A549 (cell line): ENCODE measurements at regions not wholly inside any gene's neighbourhood (a gene's known extent, or its start where the extent isn't known, plus 50 kb on each side); places are given as distances from the start of the nearest gene placed in this dataset.

Experiments
- ATAC-seq, 2 experiments: fragments of 200-7000 bp in 1 of 2; fragments of >200 bp in 1 of 2; cut with Nextera tagmentation in 1 of 2; cut with Tn5 transposase in 1 of 2; 3 replicates each; pipeline versions ENCODE4 v1.8.0 to v1.9.1; 2018 to 2020; ENCODE audit warnings: mild to moderate bottlenecking in 1 of 2, moderate library complexity in 1 of 2
- CTCF ChIA-PET: fragments of 300-600 bp; sonication (Branson Sonifier 250); formaldehyde crosslinking; extraction: SDS; loops from one replicate; lab custom pipeline; 2021; ENCODE audit warnings: antibody characterized with exemption, inconsistent platforms; lab: Yijun Ruan, JAX
- POLR2A ChIA-PET: fragments of 350-600 bp; formaldehyde crosslinking; extraction: SDS; loops from one replicate; lab custom pipeline; 2021; ENCODE audit warnings: antibody characterized with exemption, inconsistent platforms; lab: Yijun Ruan, JAX
- DNase-seq, 2 experiments: peaks; one replicate each; pipeline versions ENCODE4 v3.0.0 to v3.0.0-alpha.2; 2011 to 2016; ENCODE audit warnings: low read depth in 1 of 2, low spot score in 1 of 2
- FAIRE-seq: peaks from 2 replicates; lab custom pipeline; 2011; peaks lifted over from hg19 to GRCh38; lab: Jason Lieb, UNC
- H3K27ac ChIP-seq, 2 experiments: fragments of >200 bp; sonication (Bioruptor Twin); formaldehyde crosslinking; 3 replicates each; pipeline ENCODE4 v1.5.1; 2016 to 2017
- H3K4me1 ChIP-seq: fragments of >200 bp; sonication (Bioruptor Twin); formaldehyde crosslinking; 3 replicates; pipeline ENCODE4 v1.6.1; 2016
- H3K4me2 ChIP-seq: fragments of >200 bp; sonication (Bioruptor Twin); formaldehyde crosslinking; 3 replicates; pipeline ENCODE4 v1.6.1; 2016
- H3K4me3 ChIP-seq: fragments of >200 bp; sonication (Bioruptor Twin); formaldehyde crosslinking; 3 replicates; pipeline ENCODE4 v1.5.1; 2016
- H3K9me3 ChIP-seq: fragments of >200 bp; sonication (Bioruptor Twin); formaldehyde crosslinking; 3 replicates; pipeline ENCODE4 v1.6.1; 2016
- CEBPB ChIP-seq, 2 experiments: fragments of >200 bp in 1 of 2; sonication (Bioruptor Twin) in 1 of 2; formaldehyde crosslinking in 1 of 2; IDR thresholded peaks; 2 replicates each; pipeline ENCODE4 v1.6.1; 2012 to 2016
- CHD4 ChIP-seq: fragments of 200-600 bp; sonication (generic); IDR thresholded peaks from 2 replicates; pipeline ENCODE4 v1.6.1; 2016; ENCODE audit warnings: antibody characterized with exemption, mild to moderate bottlenecking, borderline replicate concordance
- E2F6 ChIP-seq: IDR thresholded peaks from 2 replicates; pipeline ENCODE4 v1.6.1; 2012; ENCODE audit warnings: low read depth, borderline replicate concordance
- EHF ChIP-seq: fragments of 250-450 bp; sonication (Bioruptor Pico); IDR thresholded peaks from 2 replicates; pipeline ENCODE4 v1.5.0; 2020; ENCODE audit warnings: mild to moderate bottlenecking
- ESRRA ChIP-seq: fragments of 150-350 bp; IDR thresholded peaks from 2 replicates; pipeline ENCODE4 v1.6.1; 2014; ENCODE audit warnings: mild to moderate bottlenecking, low read length, borderline replicate concordance
- FOSL2 ChIP-seq, 2 experiments: fragments of 450-650 bp in 1 of 2; fragments of >200 bp in 1 of 2; sonication (Bioruptor Twin) in 1 of 2; formaldehyde crosslinking; IDR thresholded peaks; 2 replicates each; pipeline versions ENCODE4 v1.5.0 to v1.6.1; 2016 to 2020; ENCODE audit warnings: mild to moderate bottlenecking in 1 of 2, moderate library complexity in 1 of 2
- JUN ChIP-seq, 2 experiments: fragments of >200 bp; sonication (Bioruptor Twin); formaldehyde crosslinking; IDR thresholded peaks; 2 replicates in 1 of 2; 3 replicates in 1 of 2; pipeline ENCODE4 v1.6.1; 2016 to 2017
- JUNB ChIP-seq: fragments of >200 bp; sonication (Bioruptor Twin); formaldehyde crosslinking; IDR thresholded peaks from 2 replicates; pipeline ENCODE4 v1.6.1; 2016
- KDM5A ChIP-seq: fragments of 200-600 bp; sonication (generic); IDR thresholded peaks from 2 replicates; pipeline ENCODE4 v1.6.1; 2016; ENCODE audit warnings: antibody characterized with exemption, mild to moderate bottlenecking
- NPAS2 ChIP-seq: fragments of 250-450 bp; sonication (Bioruptor Pico); IDR thresholded peaks from 2 replicates; pipeline ENCODE4 v1.8.0; 2022; ENCODE audit warnings: mild to moderate bottlenecking, moderate library complexity, borderline replicate concordance
- RARB ChIP-seq: fragments of 250-450 bp; sonication (Bioruptor Pico); IDR thresholded peaks from 2 replicates; pipeline ENCODE4 v1.8.0; 2021; ENCODE audit warnings: mild to moderate bottlenecking, moderate library complexity
- RCOR1 ChIP-seq: fragments of 150-350 bp; IDR thresholded peaks from 2 replicates; pipeline ENCODE4 v1.6.1; 2014; ENCODE audit warnings: antibody characterized with exemption, low read length, low read depth
- SREBF2 ChIP-seq: fragments of 450-650 bp; IDR thresholded peaks from 2 replicates; pipeline ENCODE4 v1.6.1; 2014; ENCODE audit warnings: mild to moderate bottlenecking, moderate library complexity
- TFCP2L1 ChIP-seq: fragments of 250-450 bp; sonication (Bioruptor Pico); IDR thresholded peaks from 2 replicates; pipeline ENCODE4 v1.5.0; 2021; ENCODE audit warnings: mild to moderate bottlenecking
- TP53 ChIP-seq: fragments of 250-450 bp; sonication (Bioruptor Pico); IDR thresholded peaks from 2 replicates; pipeline ENCODE4 v1.5.0; 2021; ENCODE audit warnings: mild to moderate bottlenecking, moderate library complexity
- ZNF302 ChIP-seq: fragments of 250-450 bp; sonication (Bioruptor Pico); IDR thresholded peaks from 2 replicates; pipeline ENCODE4 v1.9.0; 2021; ENCODE audit warnings: inconsistent platforms, mild to moderate bottlenecking, moderate library complexity
- ZSCAN20 ChIP-seq: fragments of 250-450 bp; sonication (Bioruptor Pico); IDR thresholded peaks from 2 replicates; pipeline ENCODE4 v1.8.0; 2022; ENCODE audit warnings: mild to moderate bottlenecking, moderate library complexity
- WGBS: methylation state at CpG from one replicate; pipeline ENCODE4 v1.1.6; 2017; ENCODE audit errors: missing lambda C conversion rate; 5-methylcytosine and 5-hydroxymethylcytosine counted together
- TF ChIP-seq, protein P1 (sequence below): fragments of >200 bp; sonication (Bioruptor Twin); formaldehyde crosslinking; IDR thresholded peaks from 3 replicates; pipeline ENCODE4 v1.5.1; 2016
- TF ChIP-seq, protein P2 (sequence below): IDR thresholded peaks from 2 replicates; pipeline ENCODE4 v1.6.1; 2012

GRCh38 chr3:144930431-144930830, 958.8 kb downstream of the DIPK2A start:
- ATAC-seq, result no peak
- Histone ChIP-seq H3K4me3 (no peak overlapping the region), H3K27ac (no peak overlapping the region), H3K4me2 (no peak overlapping the region), H3K4me1 (no peaks in the 10 kb centered on the region), H3K9me3 (0 out of 3 replicates have a peak, but pooled peaks cover 4% of the 10 kb centered on the region)
- FAIRE-seq, result no peak
- no peak for DNase-seq
- CTCF ChIA-PET, result no interaction called here
- TF ChIP-seq, protein P1, sequence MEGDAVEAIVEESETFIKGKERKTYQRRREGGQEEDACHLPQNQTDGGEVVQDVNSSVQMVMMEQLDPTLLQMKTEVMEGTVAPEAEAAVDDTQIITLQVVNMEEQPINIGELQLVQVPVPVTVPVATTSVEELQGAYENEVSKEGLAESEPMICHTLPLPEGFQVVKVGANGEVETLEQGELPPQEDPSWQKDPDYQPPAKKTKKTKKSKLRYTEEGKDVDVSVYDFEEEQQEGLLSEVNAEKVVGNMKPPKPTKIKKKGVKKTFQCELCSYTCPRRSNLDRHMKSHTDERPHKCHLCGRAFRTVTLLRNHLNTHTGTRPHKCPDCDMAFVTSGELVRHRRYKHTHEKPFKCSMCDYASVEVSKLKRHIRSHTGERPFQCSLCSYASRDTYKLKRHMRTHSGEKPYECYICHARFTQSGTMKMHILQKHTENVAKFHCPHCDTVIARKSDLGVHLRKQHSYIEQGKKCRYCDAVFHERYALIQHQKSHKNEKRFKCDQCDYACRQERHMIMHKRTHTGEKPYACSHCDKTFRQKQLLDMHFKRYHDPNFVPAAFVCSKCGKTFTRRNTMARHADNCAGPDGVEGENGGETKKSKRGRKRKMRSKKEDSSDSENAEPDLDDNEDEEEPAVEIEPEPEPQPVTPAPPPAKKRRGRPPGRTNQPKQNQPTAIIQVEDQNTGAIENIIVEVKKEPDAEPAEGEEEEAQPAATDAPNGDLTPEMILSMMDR, result no peak
- 31% methylated on average over 2 of the region's 2 CpGs for WGBS
- POLR2A ChIA-PET, result no interaction called here

- no peak for DNase-seq
- ChIA-PET CTCF (no interaction called here), POLR2A (no interaction called here)
- WGBS, result 11% methylated on average over 1 of the region's 1 CpG
- no peak for ATAC-seq
- no peak overlapping the region for H3K4me2 ChIP-seq
- TF ChIP-seq RCOR1 (no peak), TFCP2L1 (no peak), EHF (CRISPR knock-in tag) (no peak), KDM5A (no peak), RARB (no peak), E2F6 (no peak), NPAS2 (CRISPR knock-in tag) (no peak), SREBF2 (no peak), ZSCAN20 (CRISPR knock-in tag) (no peak), ZNF302 (CRISPR knock-in tag) (no peak), CHD4 (no peak), ESRRA (no peak), FOSL2 (IDR thresholded peaks at IDR 0.05) (no peak), FOSL2 (CRISPR knock-in tag; IDR thresholded peaks at IDR 0.05) (no peak), JUN (IDR thresholded peaks at IDR 0.05) (no peak), CEBPB (IDR thresholded peaks at IDR 0.05) (no peak), TP53 (CRISPR knock-in tag) (no peak), JUNB (no peak)
- TF ChIP-seq, protein P2, sequence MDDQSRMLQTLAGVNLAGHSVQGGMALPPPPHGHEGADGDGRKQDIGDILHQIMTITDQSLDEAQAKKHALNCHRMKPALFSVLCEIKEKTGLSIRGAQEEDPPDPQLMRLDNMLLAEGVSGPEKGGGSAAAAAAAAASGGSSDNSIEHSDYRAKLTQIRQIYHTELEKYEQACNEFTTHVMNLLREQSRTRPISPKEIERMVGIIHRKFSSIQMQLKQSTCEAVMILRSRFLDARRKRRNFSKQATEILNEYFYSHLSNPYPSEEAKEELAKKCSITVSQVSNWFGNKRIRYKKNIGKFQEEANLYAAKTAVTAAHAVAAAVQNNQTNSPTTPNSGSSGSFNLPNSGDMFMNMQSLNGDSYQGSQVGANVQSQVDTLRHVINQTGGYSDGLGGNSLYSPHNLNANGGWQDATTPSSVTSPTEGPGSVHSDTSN, result no peak
- TF ChIP-seq, protein P1, result no peak
- TF ChIP-seq, all 56 proteins: peak for 0
- no peak for FAIRE-seq
- 0 out of 3 replicates have a peak, but pooled peaks cover 4% of the 10 kb centered on the region for H3K9me3 ChIP-seq
- H3K4me3 ChIP-seq, result no peak overlapping the region
- H3K4me1 ChIP-seq, result no peaks in the 10 kb centered on the region
- H3K27ac ChIP-seq, result no peak overlapping the region
Observed at GRCh38 chr3:144931590-144931989, 960.0 kb downstream of the DIPK2A start.
